HCT116 (cell line): ENCODE measurements at regions not wholly inside any gene's neighbourhood (a gene's known extent, or its start where the extent isn't known, plus 50 kb on each side); places are given as distances from the start of the nearest gene placed in this dataset.

Source experiments
- ATAC-seq: fragments of 200-7000 bp; cut with Tn5 transposase; 2 replicates; pipeline ENCODE4 v1.9.1; 2020; ENCODE audit warnings: mild to moderate bottlenecking, moderate library complexity
- BruUV-seq: library from RNA; stranded (reverse); fragments of 400-500 nt; replicated peaks from 2 replicates; lab custom pipeline; 2021; lab: Mats Ljungman, UMichigan
- CTCF ChIA-PET: fragments of 300-600 bp; sonication (Branson Sonifier 250); formaldehyde crosslinking; loops from one replicate; lab custom pipeline; 2021; ENCODE audit warnings: antibody characterized with exemption; lab: Charles Lee
- POLR2A ChIA-PET: fragments of 300-600, 350-600 bp; sonication (Branson Sonifier 250); formaldehyde crosslinking; loops from one replicate; lab custom pipeline; 2021; ENCODE audit warnings: antibody characterized with exemption; lab: Charles Lee
- RAD21 ChIA-PET, 2 experiments: fragments of 300-600 bp; sonication (Branson Sonifier 250); formaldehyde crosslinking; loops; one replicate each; lab custom pipeline; 2023; ENCODE audit warnings: low total read pairs in 2 of 2; ENCODE audit not compliant: uncharacterized antibody in 2 of 2, unreplicated experiment in 2 of 2, low non-redundant PET in 1 of 2; lab: Charles Lee
- DNase-seq: peaks from one replicate; pipeline ENCODE4 v3.0.0-alpha.2; 2010; ENCODE audit warnings: low read depth, low spot score
- H2AFZ ChIP-seq: fragments of 200-600 bp; shearing (Covaris generic), sonication (generic); 2 replicates; pipeline ENCODE4 v1.6.1; 2017; ENCODE audit warnings: low read depth, mixed run types, mixed read lengths, antibody characterized with exemption, low read length; ENCODE audit not compliant: poor library complexity, severe bottlenecking
- H3K27ac ChIP-seq: 2 replicates; pipeline ENCODE4 v1.5.1; 2012; ENCODE audit warnings: low read depth, low read length
- H3K27me3 ChIP-seq: fragments of 200-600 bp; sonication (generic); 2 replicates; pipeline ENCODE4 v1.6.1; 2016; ENCODE audit warnings: mixed run types, low read length, mixed read lengths; ENCODE audit not compliant: insufficient read depth
- H3K36me3 ChIP-seq, 2 experiments: fragments of 200-500 bp in 1 of 2; fragments of 200-600 bp in 1 of 2; sonication (Bioruptor generic) in 1 of 2; sonication (generic) in 1 of 2; 2 replicates each; pipeline versions ENCODE4 v1.5.1 to v1.6.1; 2014 to 2016; ENCODE audit warnings: low read length in 2 of 2, inconsistent platforms in 1 of 2, mixed read lengths in 1 of 2, mixed run types in 1 of 2; ENCODE audit not compliant: insufficient read depth in 2 of 2, control insufficient read depth in 1 of 2
- H3K4me1 ChIP-seq, 2 experiments: fragments of 200-600 bp in 1 of 2; sonication (generic) in 1 of 2; 2 replicates each; pipeline versions ENCODE4 v1.5.1 to v1.6.1; 2012 to 2017; ENCODE audit warnings: low read length in 2 of 2, inconsistent platforms in 1 of 2, mild to moderate bottlenecking in 1 of 2, mixed read lengths in 1 of 2, mixed run types in 1 of 2, moderate library complexity in 1 of 2; ENCODE audit not compliant: insufficient read depth in 2 of 2, control insufficient read depth in 1 of 2
- H3K4me2 ChIP-seq: fragments of 200-600 bp; sonication (generic); 2 replicates; pipeline ENCODE4 v1.6.1; 2017; ENCODE audit warnings: mixed run types, low read length, mixed read lengths
- H3K4me3 ChIP-seq, 2 experiments: fragments of 200-600 bp in 1 of 2; sonication (generic) in 1 of 2; replicated peaks in 1 of 2; 2 replicates each; pipeline ENCODE4 v1.5.1; 2011 to 2016; ENCODE audit warnings: low read length in 2 of 2, control low read depth in 1 of 2, low read depth in 1 of 2, mild to moderate bottlenecking in 1 of 2, mixed read lengths in 1 of 2, mixed run types in 1 of 2
- H3K79me2 ChIP-seq: fragments of 200-600 bp; sonication (generic); 2 replicates; pipeline ENCODE4 v1.6.1; 2017; ENCODE audit warnings: mild to moderate bottlenecking, mixed run types, low read length, moderate library complexity, mixed read lengths; ENCODE audit not compliant: insufficient read depth
- H3K9ac ChIP-seq: fragments of 200-600 bp; sonication (generic); 2 replicates; pipeline ENCODE4 v1.6.1; 2016; ENCODE audit warnings: low read length, mixed read lengths
- H3K9me2 ChIP-seq: fragments of 200-600 bp; sonication (generic), shearing (Covaris generic); 2 replicates; pipeline ENCODE4 v1.6.1; 2017; ENCODE audit warnings: mixed run types, mild to moderate bottlenecking, moderate library complexity; ENCODE audit not compliant: insufficient read depth
- H3K9me3 ChIP-seq, 2 experiments: fragments of 200-500 bp in 1 of 2; fragments of 200-600 bp in 1 of 2; sonication (Bioruptor generic) in 1 of 2; sonication (generic) in 1 of 2; 2 replicates each; pipeline ENCODE4 v1.6.1; 2014 to 2017; ENCODE audit warnings: low read length in 2 of 2, mixed read lengths in 2 of 2, inconsistent platforms in 1 of 2, low read depth in 1 of 2, mild to moderate bottlenecking in 1 of 2, mixed run types in 1 of 2, moderate library complexity in 1 of 2; ENCODE audit not compliant: control insufficient read depth in 1 of 2, insufficient read depth in 1 of 2
- H4K20me1 ChIP-seq: fragments of 200-600 bp; sonication (generic), shearing (Covaris generic); 2 replicates; pipeline ENCODE4 v1.6.1; 2017; ENCODE audit warnings: mixed run types, mild to moderate bottlenecking, moderate library complexity; ENCODE audit not compliant: insufficient read depth
- CEBPB ChIP-seq: IDR thresholded peaks from 2 replicates; pipeline ENCODE4 v1.6.1; 2012; ENCODE audit warnings: low read depth
- EGR1 ChIP-seq: IDR thresholded peaks from 2 replicates; pipeline ENCODE4 v1.6.1; 2012; ENCODE audit warnings: low read depth
- ELF1 ChIP-seq: IDR thresholded peaks from 2 replicates; pipeline ENCODE4 v1.6.1; 2012; ENCODE audit warnings: low read depth, borderline replicate concordance
- EZH2phosphoT487 ChIP-seq: fragments of 200-600 bp; IDR thresholded peaks from 2 replicates; pipeline ENCODE4 v1.6.1; 2018; ENCODE audit warnings: antibody characterized with exemption, borderline replicate concordance
- FOSL1 ChIP-seq: IDR thresholded peaks from 2 replicates; pipeline ENCODE4 v1.6.1; 2012; ENCODE audit warnings: low read depth
- POLR2A ChIP-seq: IDR thresholded peaks from 2 replicates; pipeline ENCODE4 v1.7.0; 2011; ENCODE audit warnings: borderline replicate concordance; ENCODE audit not compliant: insufficient read depth, insufficient read length; ENCODE audit errors: extremely low read depth
- POLR2AphosphoS5 ChIP-seq: IDR thresholded peaks from 2 replicates; pipeline ENCODE4 v1.6.1; 2011; ENCODE audit warnings: mild to moderate bottlenecking, low read depth, low read length, moderate library complexity
- RAD21 ChIP-seq: IDR thresholded peaks from 2 replicates; pipeline ENCODE4 v1.6.1; 2012; ENCODE audit warnings: low read depth, mild to moderate bottlenecking
- SIN3A ChIP-seq: IDR thresholded peaks from 2 replicates; pipeline ENCODE4 v1.6.1; 2012; ENCODE audit warnings: low read depth
- SP1 ChIP-seq: IDR thresholded peaks from 2 replicates; pipeline ENCODE4 v1.6.1; 2012; ENCODE audit warnings: low read depth
- SRF ChIP-seq: IDR thresholded peaks from 2 replicates; pipeline ENCODE4 v1.6.1; 2012; ENCODE audit warnings: low read depth
- intact Hi-C: fragments of 100-400 bp; cut with micrococcal nuclease; formaldehyde crosslinking; loops from 2 replicates; pipeline ENCODE4 v1.10.0; 2022
- TF ChIP-seq, protein P1 (sequence below): IDR thresholded peaks from 2 replicates; pipeline ENCODE4 v1.6.1; 2012; ENCODE audit warnings: low read depth
- TF ChIP-seq, protein P2 (sequence below): IDR thresholded peaks from 2 replicates; pipeline ENCODE4 v1.6.1; 2012

DNA sequence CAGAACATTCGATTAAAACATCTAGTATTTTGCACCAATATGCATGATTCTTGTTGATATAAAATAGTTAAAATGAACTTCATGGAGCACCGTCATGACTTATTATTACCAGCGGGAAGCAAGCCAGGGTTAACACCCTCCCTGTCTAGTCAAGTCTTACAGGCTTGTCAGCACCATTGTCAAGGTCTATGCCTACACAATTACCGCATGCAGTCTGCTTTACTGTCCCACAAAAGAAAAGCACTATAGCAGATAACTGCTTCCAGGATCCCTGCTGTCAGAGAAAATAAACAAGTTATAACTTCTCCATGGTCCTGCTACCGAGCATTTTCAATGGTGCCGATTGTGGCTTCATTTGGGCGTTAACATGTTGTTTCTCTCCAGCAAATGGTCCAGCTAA lies 968.0 kb upstream of the FAM98A start:
- H3K4me1 ChIP-seq, result no peaks in the 10 kb centered on the region
- no peak for TF ChIP-seq SRF
- no peak for TF ChIP-seq POLR2AphosphoS5
- TF ChIP-seq ELF1, result no peak
- TF ChIP-seq CEBPB, result no peak
- no peak for TF ChIP-seq RAD21
- no peak for TF ChIP-seq EZH2phosphoT487
- TF ChIP-seq SP1, result no peak
- TF ChIP-seq, protein P1, sequence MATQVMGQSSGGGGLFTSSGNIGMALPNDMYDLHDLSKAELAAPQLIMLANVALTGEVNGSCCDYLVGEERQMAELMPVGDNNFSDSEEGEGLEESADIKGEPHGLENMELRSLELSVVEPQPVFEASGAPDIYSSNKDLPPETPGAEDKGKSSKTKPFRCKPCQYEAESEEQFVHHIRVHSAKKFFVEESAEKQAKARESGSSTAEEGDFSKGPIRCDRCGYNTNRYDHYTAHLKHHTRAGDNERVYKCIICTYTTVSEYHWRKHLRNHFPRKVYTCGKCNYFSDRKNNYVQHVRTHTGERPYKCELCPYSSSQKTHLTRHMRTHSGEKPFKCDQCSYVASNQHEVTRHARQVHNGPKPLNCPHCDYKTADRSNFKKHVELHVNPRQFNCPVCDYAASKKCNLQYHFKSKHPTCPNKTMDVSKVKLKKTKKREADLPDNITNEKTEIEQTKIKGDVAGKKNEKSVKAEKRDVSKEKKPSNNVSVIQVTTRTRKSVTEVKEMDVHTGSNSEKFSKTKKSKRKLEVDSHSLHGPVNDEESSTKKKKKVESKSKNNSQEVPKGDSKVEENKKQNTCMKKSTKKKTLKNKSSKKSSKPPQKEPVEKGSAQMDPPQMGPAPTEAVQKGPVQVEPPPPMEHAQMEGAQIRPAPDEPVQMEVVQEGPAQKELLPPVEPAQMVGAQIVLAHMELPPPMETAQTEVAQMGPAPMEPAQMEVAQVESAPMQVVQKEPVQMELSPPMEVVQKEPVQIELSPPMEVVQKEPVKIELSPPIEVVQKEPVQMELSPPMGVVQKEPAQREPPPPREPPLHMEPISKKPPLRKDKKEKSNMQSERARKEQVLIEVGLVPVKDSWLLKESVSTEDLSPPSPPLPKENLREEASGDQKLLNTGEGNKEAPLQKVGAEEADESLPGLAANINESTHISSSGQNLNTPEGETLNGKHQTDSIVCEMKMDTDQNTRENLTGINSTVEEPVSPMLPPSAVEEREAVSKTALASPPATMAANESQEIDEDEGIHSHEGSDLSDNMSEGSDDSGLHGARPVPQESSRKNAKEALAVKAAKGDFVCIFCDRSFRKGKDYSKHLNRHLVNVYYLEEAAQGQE, result no peak
- TF ChIP-seq, protein P2, sequence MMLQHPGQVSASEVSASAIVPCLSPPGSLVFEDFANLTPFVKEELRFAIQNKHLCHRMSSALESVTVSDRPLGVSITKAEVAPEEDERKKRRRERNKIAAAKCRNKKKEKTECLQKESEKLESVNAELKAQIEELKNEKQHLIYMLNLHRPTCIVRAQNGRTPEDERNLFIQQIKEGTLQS, result no peak
- TF ChIP-seq POLR2A, result no peak
- no peak for TF ChIP-seq SIN3A
- no peak for TF ChIP-seq EGR1
- TF ChIP-seq FOSL1, result no peak
- H3K4me3 ChIP-seq, result no peak overlapping the region
- ChIA-PET POLR2A (no interaction called here), CTCF (no interaction called here), RAD21 (no interaction called here)
- no peak for DNase-seq
- no peaks in the 10 kb centered on the region for H4K20me1 ChIP-seq
- no peaks in the 10 kb centered on the region for H3K36me3 ChIP-seq
- no peak overlapping the region for H3K4me2 ChIP-seq
- no peaks in the 10 kb centered on the region for H3K27me3 ChIP-seq
- intact Hi-C loops, result no loop called here
- H3K27ac ChIP-seq, result no peak overlapping the region
- BruUV-seq, result no TSS peak
- ATAC-seq, result no peak
- no peaks in the 10 kb centered on the region for H3K9me2 ChIP-seq
- H3K9me3 ChIP-seq, result peaks cover 0 to 22% of the 10 kb centered on the region in 2 experiments; a peak in 2 of 4 replicates
- H2AFZ ChIP-seq, result no peak overlapping the region
- no peak overlapping the region for H3K9ac ChIP-seq
- no peaks in the 10 kb centered on the region for H3K79me2 ChIP-seq
